HUES64 (cell line): ENCODE measurements at regions not wholly inside any gene's neighbourhood (a gene's known extent, or its start where the extent isn't known, plus 50 kb on each side); places are given as distances from the start of the nearest gene placed in this dataset.

Experiments used
- H3K27ac ChIP-seq: 2 replicates; pipeline ENCODE4 v1.7.0; 2013; ENCODE audit warnings: low read depth, low read length, inconsistent platforms
- H3K27me3 ChIP-seq: 2 replicates; pipeline ENCODE4 v1.6.1; 2013; ENCODE audit warnings: mild to moderate bottlenecking, low read length; ENCODE audit not compliant: insufficient read depth
- H3K36me3 ChIP-seq: 2 replicates; pipeline ENCODE4 v1.6.1; 2013; ENCODE audit warnings: mild to moderate bottlenecking, low read length; ENCODE audit not compliant: insufficient read depth
- H3K4me1 ChIP-seq: 2 replicates; pipeline ENCODE4 v1.6.1; 2013; ENCODE audit warnings: mild to moderate bottlenecking, low read length, moderate library complexity; ENCODE audit not compliant: insufficient read depth
- H3K4me3 ChIP-seq: 2 replicates; pipeline ENCODE4 v1.5.1; 2013; ENCODE audit warnings: mild to moderate bottlenecking, low read length, moderate library complexity
- H3K9ac ChIP-seq: 2 replicates; pipeline ENCODE4 v1.6.1; 2013; ENCODE audit warnings: mild to moderate bottlenecking, low read depth, low read length
- H3K9me3 ChIP-seq: 2 replicates; pipeline ENCODE4 v1.6.1; 2013; ENCODE audit warnings: low read depth, low read length; ENCODE audit not compliant: insufficient read depth
- WGBS: fragments of 150-250, 120-280 bp; methylation state at CpG from one replicate; pipeline ENCODE4 v1.1.7; 2013; ENCODE audit warnings: missing lambda C conversion rate; 5-methylcytosine and 5-hydroxymethylcytosine counted together

- Histone ChIP-seq H3K36me3 (no peaks in the 10 kb centered on the region), H3K27me3 (no peaks in the 10 kb centered on the region; the same call in 1 of the 2 replicates)
These were observed 765.5 kb downstream of the CDH8 start for GRCh38 chr16:61270726-61271125.

GRCh38 chr16:61263400-61263799, 772.8 kb downstream of the CDH8 start:
- 100% methylated on average over 1 of the region's 1 CpG for WGBS
- Histone ChIP-seq H3K4me1 (no peaks in the 10 kb centered on the region), H3K9me3 (no peaks in the 10 kb centered on the region), H3K27ac (no peak overlapping the region), H3K4me3 (no peak overlapping the region), H3K36me3 (no peaks in the 10 kb centered on the region), H3K9ac (no peak overlapping the region), H3K27me3 (no peaks in the 10 kb centered on the region)

More at GRCh38 chr16:61270726-61271125, 765.5 kb downstream of the CDH8 start:
- H3K4me3 ChIP-seq: no peak overlapping the region
- H3K4me1 ChIP-seq: no peaks in the 10 kb centered on the region
- no peak overlapping the region for H3K27ac ChIP-seq
- no peaks in the 10 kb centered on the region for H3K9me3 ChIP-seq
- no peak overlapping the region for H3K9ac ChIP-seq

- Histone ChIP-seq H3K4me3 (no peak overlapping the region), H3K9me3 (no peaks in the 10 kb centered on the region), H3K36me3 (no peaks in the 10 kb centered on the region), H3K9ac (no peak overlapping the region), H3K27me3 (no peaks in the 10 kb centered on the region), H3K4me1 (no peaks in the 10 kb centered on the region), H3K27ac (no peak overlapping the region)
- WGBS: 100% methylated on average over 1 of the region's 3 CpGs
These were observed 774.9 kb downstream of the CDH8 start for GRCh38 chr16:61261315-61261714.

GRCh38 chr16:61246592-61246991, 789.6 kb downstream of the CDH8 start:
- Histone ChIP-seq H3K27me3 (no peaks in the 10 kb centered on the region), H3K9ac (no peak overlapping the region), H3K4me1 (no peaks in the 10 kb centered on the region), H3K36me3 (no peaks in the 10 kb centered on the region), H3K9me3 (no peaks in the 10 kb centered on the region), H3K4me3 (no peak overlapping the region), H3K27ac (no peak overlapping the region)
- WGBS: 100% methylated on average over 1 of the region's 1 CpG

- Histone ChIP-seq H3K36me3 (no peaks in the 10 kb centered on the region), H3K4me3 (no peak overlapping the region), H3K9ac (no peak overlapping the region), H3K27me3 (no peaks in the 10 kb centered on the region), H3K9me3 (no peaks in the 10 kb centered on the region), H3K4me1 (no peaks in the 10 kb centered on the region), H3K27ac (no peak overlapping the region)
- 93% methylated on average over 5 of the region's 5 CpGs for WGBS
These were observed 792.3 kb downstream of the CDH8 start for GRCh38 chr16:61243954-61244353.

- H3K27me3 ChIP-seq: no peaks in the 10 kb centered on the region
- no peaks in the 10 kb centered on the region for H3K4me1 ChIP-seq
- H3K27ac ChIP-seq: no peak overlapping the region
- WGBS: 77% methylated on average over 8 of the region's 9 CpGs
- no peak overlapping the region for H3K4me3 ChIP-seq
- no peak overlapping the region for H3K9ac ChIP-seq
- H3K9me3 ChIP-seq: no peaks in the 10 kb centered on the region
- no peaks in the 10 kb centered on the region for H3K36me3 ChIP-seq
These were observed 798.3 kb downstream of the CDH8 start for GRCh38 chr16:61237884-61238485.

GRCh38 chr16:61233713-61234112, 802.5 kb downstream of the CDH8 start:
- H3K27ac ChIP-seq: no peak overlapping the region
- H3K9me3 ChIP-seq: no peaks in the 10 kb centered on the region
- 100% methylated on average over 3 of the region's 3 CpGs for WGBS
- no peaks in the 10 kb centered on the region for H3K4me1 ChIP-seq
- H3K36me3 ChIP-seq: no peaks in the 10 kb centered on the region
- no peak overlapping the region for H3K9ac ChIP-seq
- H3K27me3 ChIP-seq: no peaks in the 10 kb centered on the region
- no peak overlapping the region for H3K4me3 ChIP-seq

- Histone ChIP-seq H3K4me3 (no peak overlapping the region), H3K9me3 (no peaks in the 10 kb centered on the region), H3K27ac (no peak overlapping the region), H3K4me1 (no peaks in the 10 kb centered on the region), H3K9ac (no peak overlapping the region), H3K27me3 (no peaks in the 10 kb centered on the region), H3K36me3 (no peaks in the 10 kb centered on the region)
- 100% methylated on average over 1 of the region's 1 CpG for WGBS
These were observed 807.9 kb downstream of the CDH8 start for GRCh38 chr16:61228371-61228770.

- Histone ChIP-seq H3K4me3 (no peak overlapping the region), H3K36me3 (no peaks in the 10 kb centered on the region), H3K27ac (no peak overlapping the region), H3K27me3 (no peaks in the 10 kb centered on the region), H3K4me1 (no peaks in the 10 kb centered on the region), H3K9ac (no peak overlapping the region), H3K9me3 (no peaks in the 10 kb centered on the region)
- WGBS: 98% methylated on average over 2 of the region's 3 CpGs
These were observed 820.6 kb downstream of the CDH8 start for GRCh38 chr16:61215605-61216004.

GRCh38 chr16:61214780-61215179, 821.5 kb downstream of the CDH8 start:
- Histone ChIP-seq H3K27ac (no peak overlapping the region), H3K4me3 (no peak overlapping the region), H3K36me3 (no peaks in the 10 kb centered on the region), H3K9ac (no peak overlapping the region), H3K9me3 (no peaks in the 10 kb centered on the region), H3K27me3 (no peaks in the 10 kb centered on the region), H3K4me1 (no peaks in the 10 kb centered on the region)
- WGBS: over 99% methylated on average over 3 of the region's 3 CpGs

- Histone ChIP-seq H3K36me3 (no peaks in the 10 kb centered on the region), H3K4me3 (no peak overlapping the region), H3K4me1 (no peaks in the 10 kb centered on the region), H3K9me3 (no peaks in the 10 kb centered on the region), H3K27ac (no peak overlapping the region), H3K9ac (no peak overlapping the region), H3K27me3 (no peaks in the 10 kb centered on the region)
These were observed 826.2 kb downstream of the CDH8 start for GRCh38 chr16:61210076-61210475.

- H3K27ac ChIP-seq: no peak overlapping the region
- no peaks in the 10 kb centered on the region for H3K4me1 ChIP-seq
- no peaks in the 10 kb centered on the region for H3K9me3 ChIP-seq
- no peaks in the 10 kb centered on the region for H3K27me3 ChIP-seq
- no peak overlapping the region for H3K9ac ChIP-seq
- H3K4me3 ChIP-seq: no peak overlapping the region
- H3K36me3 ChIP-seq: no peaks in the 10 kb centered on the region
These were observed 841.2 kb downstream of the CDH8 start for GRCh38 chr16:61195006-61195405.
